Lung microvascular endothelial cell (primary cell): ENCODE measurements at regions not wholly inside any gene's neighbourhood (a gene's known extent, or its start where the extent isn't known, plus 50 kb on each side); places are given as distances from the start of the nearest gene placed in this dataset.

Source experiments
- DNase-seq, 2 donors: peaks; one replicate each; pipeline versions ENCODE4 v3.0.0 to v3.0.0-alpha.2; 2010; ENCODE audit warnings: low read depth in 2 of 2

GRCh38 chr18:6465281-6465680 lies 50.6 kb upstream of the L3MBTL4 start:
- no peak for DNase-seq

- no peak for DNase-seq
Observed at GRCh38 chr18:6476190-6476589, 61.5 kb upstream of the L3MBTL4 start.

GRCh38 chr18:6476880-6477279 lies 62.2 kb upstream of the L3MBTL4 start:
- no peak for DNase-seq

GRCh38 chr18:6478121-6478520 lies 63.4 kb upstream of the L3MBTL4 start:
- DNase-seq: no peak

GRCh38 chr18:6479699-6480098 lies 65.0 kb upstream of the L3MBTL4 start:
- DNase-seq: no peak

- DNase-seq: peak in 1 of 2 donors; percentile 54
Observed at GRCh38 chr18:6482198-6482977, 67.7 kb upstream of the L3MBTL4 start.

- no peak for DNase-seq
Observed at GRCh38 chr18:6484659-6485058, 69.9 kb upstream of the L3MBTL4 start.

GRCh38 chr18:6486313-6486712 lies 71.6 kb upstream of the L3MBTL4 start:
- no peak for DNase-seq

- DNase-seq: no peak
Observed at GRCh38 chr18:6486764-6487426, 72.2 kb upstream of the L3MBTL4 start.

- DNase-seq: no peak
Observed at GRCh38 chr18:6487968-6488367, 73.3 kb upstream of the L3MBTL4 start.

GRCh38 chr18:6488956-6489355 lies 74.2 kb upstream of the L3MBTL4 start:
- no peak for DNase-seq

GRCh38 chr18:6489977-6490376 lies 75.3 kb upstream of the L3MBTL4 start:
- DNase-seq: no peak

GRCh38 chr18:6493194-6493593 lies 78.5 kb upstream of the L3MBTL4 start:
- no peak for DNase-seq

- DNase-seq: no peak
Observed at GRCh38 chr18:6495536-6495935, 80.8 kb upstream of the L3MBTL4 start.

- DNase-seq: no peak
Observed at GRCh38 chr18:6497543-6497942, 82.8 kb upstream of the L3MBTL4 start.

- DNase-seq: no peak
Observed at GRCh38 chr18:6498289-6498856, 83.7 kb upstream of the L3MBTL4 start.

- no peak for DNase-seq
Observed at GRCh38 chr18:6504605-6505497, 90.1 kb upstream of the L3MBTL4 start.

- DNase-seq: no peak
Observed at GRCh38 chr18:6505498-6505875, 90.8 kb upstream of the L3MBTL4 start.

- DNase-seq: no peak
Observed at GRCh38 chr18:6509417-6509816, 94.7 kb upstream of the L3MBTL4 start.

- DNase-seq: no peak
Observed at GRCh38 chr18:6509832-6510231, 95.1 kb upstream of the L3MBTL4 start.

- no peak for DNase-seq
Observed at GRCh38 chr18:6520901-6521300, 106.2 kb upstream of the L3MBTL4 start.
